ENCODE measurements at regions not wholly inside any gene's neighbourhood (a gene's known extent, or its start where the extent isn't known, plus 50 kb on each side); places are given as distances from the start of the nearest gene placed in this dataset.

- TF ChIP-seq, protein P1, sequence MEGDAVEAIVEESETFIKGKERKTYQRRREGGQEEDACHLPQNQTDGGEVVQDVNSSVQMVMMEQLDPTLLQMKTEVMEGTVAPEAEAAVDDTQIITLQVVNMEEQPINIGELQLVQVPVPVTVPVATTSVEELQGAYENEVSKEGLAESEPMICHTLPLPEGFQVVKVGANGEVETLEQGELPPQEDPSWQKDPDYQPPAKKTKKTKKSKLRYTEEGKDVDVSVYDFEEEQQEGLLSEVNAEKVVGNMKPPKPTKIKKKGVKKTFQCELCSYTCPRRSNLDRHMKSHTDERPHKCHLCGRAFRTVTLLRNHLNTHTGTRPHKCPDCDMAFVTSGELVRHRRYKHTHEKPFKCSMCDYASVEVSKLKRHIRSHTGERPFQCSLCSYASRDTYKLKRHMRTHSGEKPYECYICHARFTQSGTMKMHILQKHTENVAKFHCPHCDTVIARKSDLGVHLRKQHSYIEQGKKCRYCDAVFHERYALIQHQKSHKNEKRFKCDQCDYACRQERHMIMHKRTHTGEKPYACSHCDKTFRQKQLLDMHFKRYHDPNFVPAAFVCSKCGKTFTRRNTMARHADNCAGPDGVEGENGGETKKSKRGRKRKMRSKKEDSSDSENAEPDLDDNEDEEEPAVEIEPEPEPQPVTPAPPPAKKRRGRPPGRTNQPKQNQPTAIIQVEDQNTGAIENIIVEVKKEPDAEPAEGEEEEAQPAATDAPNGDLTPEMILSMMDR (IDR thresholded peaks at IDR 0.05; ENCODE audit: low read depth, low read length, poor library complexity, severe bottlenecking) = no peak
- no peak for TF ChIP-seq EZH2phosphoT487 (IDR thresholded peaks at IDR 0.05; ENCODE audit: borderline replicate concordance, low read length)
Measured at GRCh38 chr4:74661427-74662201, 132.7 kb downstream of the BTC start.
